GM13977 (cell line): ENCODE measurements at regions not wholly inside any gene's neighbourhood (a gene's known extent, or its start where the extent isn't known, plus 50 kb on each side); places are given as distances from the start of the nearest gene placed in this dataset.

ENCODE experiments used
- DNase-seq: peaks from one replicate; pipeline ENCODE4 v3.0.0; 2012; ENCODE audit warnings: low spot score
- in situ Hi-C: fragments of 300-500 bp; cut with MboI; formaldehyde crosslinking; loops from one replicate; pipeline ENCODE4 v1.12.0; 2022; ENCODE audit warnings: low sequenced_read_pairs, low pct_unique_long_range_greater_than_20kb, mixed read lengths, inconsistent platforms; ENCODE audit not compliant: unreplicated experiment
- TF ChIP-seq, protein P1 (sequence below): IDR thresholded peaks from 2 replicates; pipeline ENCODE4 v1.5.1; 2012; ENCODE audit warnings: mild to moderate bottlenecking, control low read depth; ENCODE audit not compliant: insufficient read depth; ENCODE audit errors: extremely low read depth, missing control alignments

DNA sequence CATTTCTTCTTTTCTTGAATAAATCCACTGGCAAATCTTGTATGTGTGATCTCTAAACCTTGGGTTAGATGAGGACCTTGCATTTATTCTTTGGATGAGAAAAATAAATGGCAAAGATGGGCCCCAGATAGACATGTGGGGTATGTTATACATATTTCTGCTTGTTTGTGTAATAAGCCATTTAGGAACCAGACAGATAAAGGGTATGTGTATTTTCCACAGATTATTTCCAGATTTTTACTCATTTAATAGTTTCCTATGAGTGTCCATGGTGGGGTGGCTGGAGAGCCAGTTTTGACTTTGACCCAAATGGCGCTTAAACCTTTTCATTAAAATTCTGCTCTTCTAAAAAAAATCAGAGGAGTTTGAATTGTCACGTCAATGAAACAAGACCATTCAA, 102.8 kb downstream of the MYCN start:
- TF ChIP-seq, protein P1, sequence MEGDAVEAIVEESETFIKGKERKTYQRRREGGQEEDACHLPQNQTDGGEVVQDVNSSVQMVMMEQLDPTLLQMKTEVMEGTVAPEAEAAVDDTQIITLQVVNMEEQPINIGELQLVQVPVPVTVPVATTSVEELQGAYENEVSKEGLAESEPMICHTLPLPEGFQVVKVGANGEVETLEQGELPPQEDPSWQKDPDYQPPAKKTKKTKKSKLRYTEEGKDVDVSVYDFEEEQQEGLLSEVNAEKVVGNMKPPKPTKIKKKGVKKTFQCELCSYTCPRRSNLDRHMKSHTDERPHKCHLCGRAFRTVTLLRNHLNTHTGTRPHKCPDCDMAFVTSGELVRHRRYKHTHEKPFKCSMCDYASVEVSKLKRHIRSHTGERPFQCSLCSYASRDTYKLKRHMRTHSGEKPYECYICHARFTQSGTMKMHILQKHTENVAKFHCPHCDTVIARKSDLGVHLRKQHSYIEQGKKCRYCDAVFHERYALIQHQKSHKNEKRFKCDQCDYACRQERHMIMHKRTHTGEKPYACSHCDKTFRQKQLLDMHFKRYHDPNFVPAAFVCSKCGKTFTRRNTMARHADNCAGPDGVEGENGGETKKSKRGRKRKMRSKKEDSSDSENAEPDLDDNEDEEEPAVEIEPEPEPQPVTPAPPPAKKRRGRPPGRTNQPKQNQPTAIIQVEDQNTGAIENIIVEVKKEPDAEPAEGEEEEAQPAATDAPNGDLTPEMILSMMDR: no peak
- DNase-seq: no peak
- in situ Hi-C loops: no loop called here

DNA sequence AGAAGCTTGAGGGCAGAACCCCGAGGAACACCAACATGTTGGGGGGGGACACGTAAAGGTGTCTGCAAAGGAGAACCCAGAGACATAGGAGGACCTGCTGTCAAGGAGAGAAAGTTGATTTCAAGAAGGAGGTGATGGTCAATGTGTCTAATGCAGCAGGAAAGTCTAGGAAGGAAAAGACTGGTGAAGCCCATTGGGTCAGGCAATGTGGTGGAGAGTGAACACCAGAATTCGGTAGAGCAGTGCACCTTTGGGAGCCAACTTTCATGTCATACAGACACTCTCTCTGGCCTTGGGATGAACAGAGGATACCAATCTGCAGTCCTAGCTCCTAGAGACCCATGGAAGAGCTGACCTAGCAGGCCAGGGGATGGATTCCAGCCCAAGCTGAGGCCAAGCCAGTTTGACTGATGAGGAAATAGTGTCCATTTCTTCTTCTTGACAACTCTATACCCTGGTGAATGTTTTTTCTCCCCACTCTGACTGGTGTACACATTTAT, 101.9 kb downstream of the MYCN start:
- TF ChIP-seq, protein P1: no peak
- in situ Hi-C loops: no loop called here
- DNase-seq: no peak

DNA sequence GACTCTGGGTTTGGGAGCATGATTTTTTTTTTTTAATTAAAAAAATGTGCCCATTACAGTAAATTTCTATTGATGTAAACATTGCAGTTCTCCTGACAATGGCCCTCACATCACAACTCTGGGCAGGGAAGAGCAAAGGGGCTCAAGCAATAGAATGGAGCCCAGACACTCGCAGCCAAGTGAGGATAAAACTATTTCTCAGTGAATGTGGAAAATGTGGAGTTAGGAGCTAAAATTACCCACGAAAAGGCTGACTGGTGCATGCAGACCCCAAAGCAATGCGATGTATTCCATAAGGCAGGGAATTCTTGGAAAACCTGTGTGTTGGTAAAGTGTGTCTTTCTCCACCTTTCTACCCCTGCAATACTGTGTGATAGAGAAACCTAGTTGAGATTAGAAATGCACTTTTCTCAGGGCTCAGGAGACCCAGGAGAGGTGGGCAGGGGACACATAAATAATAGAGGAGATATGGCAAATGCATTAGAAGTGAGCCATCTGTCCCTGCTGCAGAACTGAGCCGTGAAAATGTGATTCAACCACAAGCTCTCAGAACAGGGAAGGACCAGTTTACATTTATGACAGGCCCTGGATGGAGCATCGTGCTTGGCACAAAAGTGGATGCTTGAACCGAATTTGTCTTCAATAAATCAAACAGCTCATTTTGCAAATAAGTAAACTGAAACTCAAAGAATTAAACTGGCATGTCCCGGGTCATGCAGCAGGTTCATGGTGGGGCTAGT, 100.1 kb downstream of the MYCN start:
- TF ChIP-seq, protein P1: no peak
- in situ Hi-C loops: no loop called here
- no peak for DNase-seq

DNA sequence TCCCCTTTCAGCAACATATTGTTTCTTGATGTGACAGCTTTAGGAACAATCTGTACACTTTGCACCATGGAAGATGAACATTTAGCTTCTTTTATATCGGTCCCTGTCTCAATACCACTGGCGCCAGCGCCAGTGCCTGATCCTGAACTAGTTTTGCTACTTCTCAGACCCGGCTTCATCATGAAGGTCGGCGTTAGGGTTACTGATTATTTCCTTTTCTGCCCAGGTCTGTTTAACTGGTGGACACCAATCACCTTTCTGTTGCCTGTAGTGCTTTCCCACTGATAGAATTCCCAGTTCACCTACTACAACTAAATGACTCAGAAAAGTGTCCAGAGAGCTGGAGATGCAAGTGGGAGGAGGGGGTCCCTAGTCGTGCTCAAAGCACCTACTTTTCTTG, 99.5 kb downstream of the MYCN start:
- no peak for DNase-seq
- in situ Hi-C loops: no loop called here
- TF ChIP-seq, protein P1: no peak

GRCh38 chr2:16039055-16039454, 98.7 kb downstream of the MYCN start:
- TF ChIP-seq, protein P1: no peak
- DNase-seq: no peak
- in situ Hi-C loops: no loop called here

DNA sequence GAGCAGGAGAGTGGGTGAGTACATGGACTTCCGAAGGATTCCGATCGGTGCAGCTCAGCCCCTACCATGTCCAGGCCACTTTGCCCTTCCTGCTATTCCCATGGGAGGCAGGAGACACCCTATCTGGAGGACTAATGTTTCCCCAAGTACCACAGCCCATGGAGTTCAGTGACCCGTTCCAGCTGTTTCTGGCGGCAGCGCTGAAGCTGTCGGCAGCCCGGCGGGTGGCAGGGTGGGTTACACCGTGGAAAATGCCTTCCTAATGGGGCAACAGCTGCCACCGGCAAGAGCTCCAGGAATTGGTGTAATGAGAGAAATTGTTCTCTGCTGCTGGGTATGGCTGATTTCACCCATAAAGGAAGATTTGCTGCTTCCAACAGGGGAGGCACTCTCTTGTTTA, 98.3 kb downstream of the MYCN start:
- in situ Hi-C loops: no loop called here

More for the DNA sequence above, 98.3 kb downstream of the MYCN start:
- TF ChIP-seq, protein P1: no peak
- DNase-seq: no peak
